HFFc6 (cell line): ENCODE measurements at regions not wholly inside any gene's neighbourhood (a gene's known extent, or its start where the extent isn't known, plus 50 kb on each side); places are given as distances from the start of the nearest gene placed in this dataset.
A peak's percentile ranks its signal among the peaks of the same experiment; 100 is the strongest.

Experiments
- DNase-seq: peaks from one replicate; pipeline ENCODE4 v3.0.0-alpha.2; 2018
- H3K27ac Mint-ChIP-seq: 2 replicates; pipeline ENCODE4 v1.8.0; 2020; ENCODE audit warnings: mild to moderate bottlenecking, mixed read lengths
- H3K27me3 Mint-ChIP-seq: 2 replicates; pipeline ENCODE4 v1.8.0; 2021; ENCODE audit warnings: mild to moderate bottlenecking, moderate library complexity, mixed read lengths; ENCODE audit not compliant: insufficient read depth
- H3K36me3 Mint-ChIP-seq: 2 replicates; pipeline ENCODE4 v1.8.0; 2021; ENCODE audit warnings: low read depth, mixed read lengths
- H3K4me1 Mint-ChIP-seq: 2 replicates; pipeline ENCODE4 v1.8.0; 2020; ENCODE audit warnings: low read depth, mixed read lengths
- H3K4me3 Mint-ChIP-seq: 2 replicates; pipeline ENCODE4 v1.8.0; 2020; ENCODE audit warnings: mild to moderate bottlenecking, moderate library complexity, mixed read lengths
- H3K9me3 Mint-ChIP-seq: 2 replicates; pipeline ENCODE4 v1.8.0; 2020; ENCODE audit warnings: mild to moderate bottlenecking, mixed read lengths
- CTCF ChIP-seq: fragments of 200-600 bp; sonication (generic); IDR thresholded peaks from 2 replicates; pipeline ENCODE4 v1.5.0; 2021; ENCODE audit warnings: antibody characterized with exemption, mild to moderate bottlenecking

GRCh38 chr11:32333320-32333991, 101.9 kb downstream of the WT1 start:
- no peak for DNase-seq
- Mint-ChIP-seq H3K4me3 (peak overlapping the region; percentile 41; the same call in 1 of the 2 replicates), H3K36me3 (no peaks in the 10 kb centered on the region), H3K27me3 (peaks cover 12% of the 10 kb centered on the region), H3K27ac (no peak overlapping the region), H3K9me3 (peaks cover 5% of the 10 kb centered on the region; the same call in 1 of the 2 replicates), H3K4me1 (no peaks in the 10 kb centered on the region; the same call in 1 of the 2 replicates)
- no peak for TF ChIP-seq CTCF

GRCh38 chr11:32334822-32335221, 100.5 kb downstream of the WT1 start:
- Mint-ChIP-seq H3K9me3 (peaks cover 5% of the 10 kb centered on the region; the same call in 1 of the 2 replicates), H3K4me1 (no peaks in the 10 kb centered on the region; the same call in 1 of the 2 replicates), H3K4me3 (no peak overlapping the region), H3K27me3 (peaks cover 10% of the 10 kb centered on the region), H3K27ac (no peak overlapping the region), H3K36me3 (no peaks in the 10 kb centered on the region)
- no peak for DNase-seq
- TF ChIP-seq CTCF = peak; percentile 47
